GM12878 (cell line): ENCODE measurements at regions not wholly inside any gene's neighbourhood (a gene's known extent, or its start where the extent isn't known, plus 50 kb on each side); places are given as distances from the start of the nearest gene placed in this dataset.
"Not testable (repeated sequence)": the region's sequence is repeated elsewhere in the genome, so short reads cannot be mapped to it uniquely, and the experiment has no call there.

Experiments
- BRCA1 ChIP-seq: IDR thresholded peaks from 2 replicates; pipeline ENCODE4 v1.6.1; 2011; ENCODE audit warnings: low read depth, low read length, improper control_type of control experiment
- EZH2 ChIP-seq: IDR thresholded peaks from 2 replicates; pipeline ENCODE4 v1.6.1; 2012; ENCODE audit warnings: low read depth, mild to moderate bottlenecking, control low read depth, inconsistent platforms, low read length, borderline replicate concordance; ENCODE audit not compliant: control insufficient read depth
- HDAC2 ChIP-seq: fragments of 200-600 bp; sonication (generic); IDR thresholded peaks from 2 replicates; pipeline ENCODE4 v1.6.1; 2017
- HDAC6 ChIP-seq: fragments of 200-600 bp; sonication (generic); IDR thresholded peaks from one replicate; pipeline ENCODE4 v1.8.0; 2017; ENCODE audit warnings: antibody characterized with exemption; ENCODE audit not compliant: unreplicated experiment
- ZNF384 ChIP-seq: IDR thresholded peaks from 2 replicates; pipeline ENCODE4 v1.6.1; 2012; ENCODE audit warnings: low read depth, mild to moderate bottlenecking, low read length, improper control_type of control experiment, borderline replicate concordance
- ZZZ3 ChIP-seq: IDR thresholded peaks from 2 replicates; pipeline ENCODE4 v1.6.1; 2011; ENCODE audit warnings: low read depth; ENCODE audit not compliant: control insufficient read depth, insufficient read length
- TF ChIP-seq, protein P1 (sequence below), 3 experiments: IDR thresholded peaks in 2 of 3; conservative IDR thresholded peaks in 1 of 3; 2 replicates each; pipeline ENCODE4 v1.5.1; 2011; ENCODE audit warnings: low read depth in 3 of 3, low read length in 3 of 3, mild to moderate bottlenecking in 3 of 3, control low read depth in 2 of 3, moderate library complexity in 2 of 3, inconsistent platforms in 1 of 3, mixed read lengths in 1 of 3; ENCODE audit not compliant: control insufficient read depth in 2 of 3, insufficient read depth in 1 of 3; ENCODE audit errors: extremely low read depth in 1 of 3
- TF ChIP-seq, protein P2 (sequence below): IDR thresholded peaks from 2 replicates; pipeline ENCODE4 v1.6.1; 2011; ENCODE audit warnings: low read depth, low read length, improper control_type of control experiment, borderline replicate concordance

DNA sequence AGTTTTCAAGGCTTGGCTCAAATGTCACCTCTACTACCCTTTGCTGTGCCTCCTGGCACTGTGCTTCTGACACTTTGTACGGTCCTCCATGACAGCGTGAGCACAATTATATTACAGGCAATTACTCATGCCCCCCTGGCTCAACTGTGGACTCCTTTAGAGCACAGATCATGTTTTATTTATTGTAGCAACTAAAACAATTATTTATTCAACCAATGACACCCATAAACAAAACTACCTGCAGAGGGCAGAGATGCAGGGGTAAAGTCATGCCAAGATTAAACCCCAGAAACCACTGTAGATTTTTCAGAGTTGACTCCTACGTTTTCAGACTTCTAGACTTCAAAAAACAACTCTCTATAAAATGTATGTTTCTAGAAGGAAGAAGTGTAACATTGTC is 72.8 kb upstream of the PLEKHM1 start:
- TF ChIP-seq, protein P1, sequence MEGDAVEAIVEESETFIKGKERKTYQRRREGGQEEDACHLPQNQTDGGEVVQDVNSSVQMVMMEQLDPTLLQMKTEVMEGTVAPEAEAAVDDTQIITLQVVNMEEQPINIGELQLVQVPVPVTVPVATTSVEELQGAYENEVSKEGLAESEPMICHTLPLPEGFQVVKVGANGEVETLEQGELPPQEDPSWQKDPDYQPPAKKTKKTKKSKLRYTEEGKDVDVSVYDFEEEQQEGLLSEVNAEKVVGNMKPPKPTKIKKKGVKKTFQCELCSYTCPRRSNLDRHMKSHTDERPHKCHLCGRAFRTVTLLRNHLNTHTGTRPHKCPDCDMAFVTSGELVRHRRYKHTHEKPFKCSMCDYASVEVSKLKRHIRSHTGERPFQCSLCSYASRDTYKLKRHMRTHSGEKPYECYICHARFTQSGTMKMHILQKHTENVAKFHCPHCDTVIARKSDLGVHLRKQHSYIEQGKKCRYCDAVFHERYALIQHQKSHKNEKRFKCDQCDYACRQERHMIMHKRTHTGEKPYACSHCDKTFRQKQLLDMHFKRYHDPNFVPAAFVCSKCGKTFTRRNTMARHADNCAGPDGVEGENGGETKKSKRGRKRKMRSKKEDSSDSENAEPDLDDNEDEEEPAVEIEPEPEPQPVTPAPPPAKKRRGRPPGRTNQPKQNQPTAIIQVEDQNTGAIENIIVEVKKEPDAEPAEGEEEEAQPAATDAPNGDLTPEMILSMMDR (IDR thresholded peaks at IDR 0.05 in 2 of 3, conservative IDR thresholded peaks at IDR 0.05 in 1 of 3; ENCODE audit: control insufficient read depth in 2 of 3, extremely low read depth in 1 of 3, insufficient read depth in 1 of 3, low read depth in 3 of 3, low read length in 3 of 3), result not testable (repeated sequence)
- TF ChIP-seq BRCA1, HDAC6, ZNF384, EZH2, ZZZ3, HDAC2: not testable (repeated sequence)
- TF ChIP-seq, protein P2, sequence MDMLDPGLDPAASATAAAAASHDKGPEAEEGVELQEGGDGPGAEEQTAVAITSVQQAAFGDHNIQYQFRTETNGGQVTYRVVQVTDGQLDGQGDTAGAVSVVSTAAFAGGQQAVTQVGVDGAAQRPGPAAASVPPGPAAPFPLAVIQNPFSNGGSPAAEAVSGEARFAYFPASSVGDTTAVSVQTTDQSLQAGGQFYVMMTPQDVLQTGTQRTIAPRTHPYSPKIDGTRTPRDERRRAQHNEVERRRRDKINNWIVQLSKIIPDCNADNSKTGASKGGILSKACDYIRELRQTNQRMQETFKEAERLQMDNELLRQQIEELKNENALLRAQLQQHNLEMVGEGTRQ, result not testable (repeated sequence)
